GM12892 (cell line): ENCODE measurements at regions not wholly inside any gene's neighbourhood (a gene's known extent, or its start where the extent isn't known, plus 50 kb on each side); places are given as distances from the start of the nearest gene placed in this dataset.

Experiments
- DNase-seq: peaks from one replicate; pipeline ENCODE4 v3.0.0; 2011; ENCODE audit not compliant: insufficient read length
- FAIRE-seq: peaks from 2 replicates; lab custom pipeline; 2011; peaks lifted over from hg19 to GRCh38; lab: Jason Lieb, UNC
- POLR2A ChIP-seq: IDR thresholded peaks from 2 replicates; pipeline ENCODE4 v1.6.1; 2011; ENCODE audit warnings: low read depth, low read length, control low read depth
- POLR2AphosphoS5 ChIP-seq: IDR thresholded peaks from 2 replicates; pipeline ENCODE4 v1.6.1; 2011; ENCODE audit warnings: low read depth, low read length, control low read depth
- TAF1 ChIP-seq: IDR thresholded peaks from 2 replicates; pipeline ENCODE4 v1.6.1; 2011; ENCODE audit warnings: low read depth, mild to moderate bottlenecking, control low read depth, low read length, borderline replicate concordance

- no peak for TF ChIP-seq POLR2A
- no peak for TF ChIP-seq TAF1
- no peak for TF ChIP-seq POLR2AphosphoS5
- DNase-seq (no peak), FAIRE-seq (no peak)
Observed at GRCh38 chr14:32020882-32021281, 56.2 kb upstream of the ARHGAP5 start.

GRCh38 chr14:32021341-32021740 lies 55.8 kb upstream of the ARHGAP5 start:
- DNase-seq, result no peak
- FAIRE-seq, result no peak
- no peak for TF ChIP-seq POLR2A
- TF ChIP-seq TAF1, result no peak
- TF ChIP-seq POLR2AphosphoS5, result no peak

GRCh38 chr14:32022525-32022924 lies 54.6 kb upstream of the ARHGAP5 start:
- TF ChIP-seq POLR2AphosphoS5, result no peak
- TF ChIP-seq POLR2A, result no peak
- no peak for TF ChIP-seq TAF1

GRCh38 chr14:32022938-32023466 lies 54.1 kb upstream of the ARHGAP5 start:
- TF ChIP-seq POLR2A (no peak), POLR2AphosphoS5 (no peak), TAF1 (no peak)
- no peak for FAIRE-seq

More at GRCh38 chr14:32022525-32022924, 54.6 kb upstream of the ARHGAP5 start:
- FAIRE-seq (no peak), DNase-seq (no peak)

GRCh38 chr14:32023540-32023939 lies 53.6 kb upstream of the ARHGAP5 start:
- DNase-seq (no peak), FAIRE-seq (no peak)
- TF ChIP-seq POLR2A (no peak), TAF1 (no peak), POLR2AphosphoS5 (no peak)

More at GRCh38 chr14:32022938-32023466, 54.1 kb upstream of the ARHGAP5 start:
- no peak for DNase-seq

- no peak for TF ChIP-seq POLR2A
- no peak for TF ChIP-seq POLR2AphosphoS5
- TF ChIP-seq TAF1, result no peak
- no peak for FAIRE-seq
- DNase-seq, result no peak
Observed at GRCh38 chr14:32027255-32027939, 49.7 kb upstream of the ARHGAP5 start.
